Fibroblast of peridontal ligament (primary cell): ENCODE measurements at regions not wholly inside any gene's neighbourhood (a gene's known extent, or its start where the extent isn't known, plus 50 kb on each side); places are given as distances from the start of the nearest gene placed in this dataset.
A peak's percentile ranks its signal among the peaks of the same experiment; 100 is the strongest.
"Not testable (repeated sequence)": the region's sequence is repeated elsewhere in the genome, so short reads cannot be mapped to it uniquely, and the experiment has no call there.

Experiments used
- DNase-seq: peaks from one replicate; pipeline ENCODE4 v3.0.0-alpha.2; 2010; ENCODE audit errors: extremely low read depth

- DNase-seq, result no peak
Observed at GRCh38 chr3:70488131-70488530, 175.7 kb upstream of the MDFIC2 start.

- DNase-seq, result no peak
Observed at GRCh38 chr3:70486414-70487017, 174.1 kb upstream of the MDFIC2 start.

- no peak for DNase-seq
Observed at GRCh38 chr3:70476174-70476573, 163.7 kb upstream of the MDFIC2 start.

GRCh38 chr3:70471464-70472342 is 159.3 kb upstream of the MDFIC2 start:
- DNase-seq, result peak; percentile 63

- no peak for DNase-seq
Observed at GRCh38 chr3:70466096-70466495, 153.7 kb upstream of the MDFIC2 start.

- no peak for DNase-seq
Observed at GRCh38 chr3:70464876-70465275, 152.4 kb upstream of the MDFIC2 start.

DNA sequence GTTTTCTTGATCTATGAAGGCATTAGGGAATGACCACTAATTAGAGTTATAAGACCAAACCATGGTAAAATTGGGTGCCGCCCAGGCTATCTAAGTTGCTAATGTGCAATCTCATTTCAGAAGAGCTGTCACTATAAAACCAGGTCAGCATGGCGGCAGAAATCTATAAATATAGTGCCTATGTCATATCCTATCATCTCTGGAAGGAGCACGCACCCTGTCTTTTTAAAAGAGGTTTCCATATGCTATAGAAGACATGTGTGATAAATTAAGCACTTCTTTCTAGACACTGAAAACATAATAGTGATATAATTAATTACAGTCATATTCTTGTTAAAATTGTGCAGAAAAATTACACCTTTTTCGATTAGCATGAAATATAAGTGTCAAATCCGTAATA is 152.0 kb upstream of the MDFIC2 start:
- no peak for DNase-seq

GRCh38 chr3:70450220-70450619 is 137.8 kb upstream of the MDFIC2 start:
- DNase-seq, result not testable (repeated sequence)

DNA sequence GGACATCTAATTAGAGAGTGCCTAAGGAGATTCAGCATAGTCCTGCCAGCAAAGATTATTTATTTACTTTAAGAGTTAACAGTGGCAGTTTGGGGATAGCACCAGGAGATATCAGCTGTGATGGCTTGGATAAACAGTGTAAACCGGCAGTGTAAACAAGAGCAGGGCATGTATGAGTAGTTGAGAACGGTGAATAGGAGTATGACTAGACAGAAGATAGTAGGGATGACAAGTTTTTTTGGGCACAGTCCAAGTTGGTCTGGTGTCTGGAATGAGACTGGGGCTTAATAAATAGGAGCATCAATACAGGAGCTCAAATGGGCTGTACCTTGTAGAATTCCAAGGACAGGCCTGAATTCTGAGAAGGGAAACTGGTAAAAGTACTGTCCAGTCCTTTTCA is 123.0 kb upstream of the MDFIC2 start:
- DNase-seq, result not testable (repeated sequence)

DNA sequence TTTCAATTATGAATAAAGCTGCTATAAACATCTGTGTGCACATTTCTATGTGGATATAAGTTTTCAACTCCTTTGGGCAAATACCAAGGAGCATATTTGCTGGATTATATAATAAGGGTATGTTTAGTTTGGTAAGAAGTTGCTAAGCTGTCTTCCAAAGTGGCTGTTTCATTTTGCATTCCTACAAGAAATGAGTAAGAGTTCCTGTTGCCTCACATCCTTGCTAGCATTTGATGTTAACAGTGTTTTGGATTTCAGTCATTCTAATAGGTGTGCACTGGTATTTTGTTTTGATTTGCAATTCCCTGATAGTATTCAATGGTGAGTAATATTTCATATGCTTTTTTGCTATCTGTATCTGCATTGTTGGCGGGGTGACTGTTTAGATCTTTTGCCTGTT is 120.7 kb upstream of the MDFIC2 start:
- DNase-seq, result peak; percentile 66

GRCh38 chr3:70431911-70432310 is 119.5 kb upstream of the MDFIC2 start:
- peak; percentile 57 for DNase-seq

- no peak for DNase-seq
Observed at GRCh38 chr3:70426071-70426470, 113.6 kb upstream of the MDFIC2 start.

DNA sequence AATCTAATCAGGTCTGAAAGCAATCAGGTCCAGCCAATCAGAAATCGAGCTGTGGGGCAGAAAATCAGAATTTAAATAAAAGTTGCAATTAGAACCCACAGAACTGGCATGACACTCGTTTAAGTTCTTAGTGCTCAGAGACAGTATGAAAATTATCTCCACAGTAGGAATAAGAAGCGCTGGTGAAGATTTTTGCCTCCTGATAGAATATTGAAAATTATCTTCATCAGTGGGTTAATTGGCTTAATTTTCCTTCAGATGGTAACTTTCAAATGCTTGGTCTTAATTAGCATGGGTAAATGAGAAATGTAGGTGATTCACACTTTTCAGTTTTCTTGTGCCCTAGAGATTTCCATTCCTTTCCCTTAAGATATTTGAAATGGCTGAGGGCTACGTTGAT is 109.1 kb upstream of the MDFIC2 start:
- DNase-seq, result no peak

- DNase-seq, result no peak
Observed at GRCh38 chr3:70409018-70409417, 96.6 kb upstream of the MDFIC2 start.

- no peak for DNase-seq
Observed at GRCh38 chr3:70400194-70400593, 87.8 kb upstream of the MDFIC2 start.

DNA sequence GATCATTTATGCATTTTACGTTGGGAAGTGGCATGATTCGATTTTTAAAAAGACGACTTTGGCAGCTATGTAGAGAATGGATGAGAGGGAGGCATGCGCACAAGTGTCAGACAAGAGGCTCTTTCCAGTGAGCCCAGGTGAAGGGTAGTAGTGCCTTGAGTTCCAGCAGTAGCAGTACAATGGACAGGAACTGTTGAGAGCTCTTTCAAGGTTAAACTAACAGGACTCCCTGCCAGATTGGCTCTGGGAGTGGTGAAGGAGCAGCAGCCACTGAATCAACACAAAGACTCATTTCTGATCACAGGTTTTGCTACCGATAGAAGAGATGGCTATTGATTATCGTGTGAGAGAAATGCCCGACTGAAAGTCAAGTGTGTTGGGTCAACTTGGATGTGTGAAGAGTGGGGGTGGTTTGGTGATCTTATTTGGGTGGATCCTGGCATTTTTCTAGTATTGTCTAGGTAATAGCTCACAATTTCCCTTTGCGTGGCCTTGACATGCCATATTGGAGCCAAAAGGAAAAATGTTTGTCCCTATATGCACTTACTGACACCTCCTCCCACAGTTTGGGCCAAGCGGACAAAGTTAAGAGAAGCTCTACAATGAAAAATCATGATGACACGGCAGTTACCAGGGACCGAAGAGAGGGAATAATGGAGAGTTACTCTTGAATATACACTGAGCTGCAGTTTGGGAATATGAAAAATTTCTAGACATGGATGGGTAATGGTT is 81.6 kb upstream of the MDFIC2 start:
- no peak for DNase-seq

GRCh38 chr3:70392227-70392626 is 79.8 kb upstream of the MDFIC2 start:
- DNase-seq, result no peak

DNA sequence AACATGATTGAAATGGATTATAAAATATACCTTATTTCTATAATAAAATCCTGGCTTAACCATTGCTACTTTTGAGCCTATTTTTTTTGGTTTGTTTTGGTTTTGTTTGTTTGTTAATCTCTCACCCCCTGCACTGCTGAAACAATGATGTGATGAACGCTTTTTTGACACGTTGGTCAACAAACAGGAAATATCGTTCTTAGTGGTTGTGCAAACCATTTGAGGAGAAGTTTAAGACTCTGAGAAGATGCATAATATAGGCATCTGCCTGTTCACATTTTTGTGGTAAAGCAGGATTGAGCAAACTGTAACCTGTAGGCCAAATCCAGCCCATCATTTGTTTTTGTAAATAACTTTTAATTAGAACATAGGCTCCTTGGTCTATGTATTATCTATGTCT is 75.5 kb upstream of the MDFIC2 start:
- DNase-seq, result no peak

DNA sequence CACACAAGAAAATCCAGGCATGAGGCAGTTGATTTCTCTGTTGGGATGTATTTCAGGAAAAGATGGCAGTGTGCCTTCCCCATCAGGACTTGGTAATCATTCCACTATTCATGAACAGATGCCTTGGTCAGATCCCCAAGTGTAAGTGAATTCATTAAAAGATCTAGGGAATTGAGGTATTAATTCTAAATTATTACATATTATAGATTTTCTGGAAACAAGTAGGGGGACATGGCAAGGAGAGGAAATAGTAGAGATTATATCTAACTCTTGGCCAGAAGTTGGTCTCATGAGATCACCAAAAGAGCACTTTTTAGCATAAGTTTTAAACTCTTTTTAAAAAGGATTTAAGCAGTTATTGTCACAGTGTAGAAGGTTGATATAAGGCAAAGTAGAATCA is 74.4 kb upstream of the MDFIC2 start:
- DNase-seq, result no peak

- DNase-seq, result no peak
Observed at GRCh38 chr3:70386043-70386442, 73.6 kb upstream of the MDFIC2 start.

- no peak for DNase-seq
Observed at GRCh38 chr3:70383360-70383831, 71.0 kb upstream of the MDFIC2 start.

DNA sequence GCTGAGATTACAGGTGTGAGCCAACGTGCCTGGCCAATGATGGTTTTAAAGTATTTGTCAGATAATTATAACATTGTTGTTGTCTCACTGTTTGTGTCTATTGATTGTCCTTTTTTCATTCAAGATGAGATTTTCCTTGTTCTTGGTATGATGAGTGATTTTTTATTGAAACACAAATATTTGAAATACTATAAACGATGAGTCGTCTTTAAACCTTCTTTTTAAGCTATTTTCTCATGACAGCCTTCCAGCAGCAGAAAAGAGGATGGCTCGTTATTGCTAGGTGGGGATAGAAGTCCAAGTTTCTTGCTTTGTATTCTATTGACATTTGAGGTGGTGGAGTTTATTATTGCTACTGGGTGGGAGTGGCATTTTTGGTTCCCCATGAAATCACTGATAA is 61.7 kb upstream of the MDFIC2 start:
- no peak for DNase-seq
